GM23248 (cell line): ENCODE measurements at regions not wholly inside any gene's neighbourhood (a gene's known extent, or its start where the extent isn't known, plus 50 kb on each side); places are given as distances from the start of the nearest gene placed in this dataset.

Experiments
- DNase-seq: peaks from one replicate; pipeline ENCODE4 v3.0.0-alpha.2; 2015
- H2AFZ ChIP-seq: fragments of 200-600 bp; sonication (generic); 2 replicates; pipeline ENCODE4 v1.6.1; 2016; ENCODE audit warnings: antibody characterized with exemption
- H3F3A ChIP-seq: fragments of 200-600 bp; sonication (generic); 2 replicates; pipeline ENCODE4 v1.6.1; 2016; ENCODE audit warnings: mild to moderate bottlenecking, antibody characterized with exemption, mixed run types; ENCODE audit not compliant: insufficient read depth
- H3K27ac ChIP-seq: fragments of 200-600 bp; sonication (generic); 2 replicates; pipeline ENCODE4 v1.5.1; 2016; ENCODE audit warnings: mild to moderate bottlenecking
- H3K27me3 ChIP-seq: fragments of 200-600 bp; sonication (generic); replicated peaks from 2 replicates; pipeline ENCODE4 v1.6.1; 2016; ENCODE audit warnings: mild to moderate bottlenecking; ENCODE audit not compliant: insufficient read depth
- H3K36me3 ChIP-seq: fragments of 200-600 bp; sonication (generic); 2 replicates; pipeline ENCODE4 v1.6.1; 2016; ENCODE audit warnings: low read depth, mild to moderate bottlenecking
- H3K4me1 ChIP-seq: fragments of 200-600 bp; sonication (generic); 2 replicates; pipeline ENCODE4 v1.6.1; 2016; ENCODE audit warnings: mild to moderate bottlenecking; ENCODE audit not compliant: insufficient read depth
- H3K4me2 ChIP-seq: fragments of 200-600 bp; sonication (generic); one replicate; pipeline ENCODE4 v1.6.1; 2016; ENCODE audit warnings: mild to moderate bottlenecking; ENCODE audit not compliant: unreplicated experiment
- H3K4me3 ChIP-seq: fragments of 200-600 bp; sonication (generic); 2 replicates; pipeline ENCODE4 v1.5.1; 2016; ENCODE audit warnings: mild to moderate bottlenecking
- H3K79me2 ChIP-seq: fragments of 200-600 bp; sonication (generic); 2 replicates; pipeline ENCODE4 v1.6.1; 2016; ENCODE audit warnings: mild to moderate bottlenecking; ENCODE audit not compliant: insufficient read depth
- H3K9ac ChIP-seq: fragments of 200-600 bp; sonication (generic); 2 replicates; pipeline ENCODE4 v1.6.1; 2016; ENCODE audit warnings: mild to moderate bottlenecking
- H3K9me2 ChIP-seq: fragments of 200-600 bp; sonication (generic); 2 replicates; pipeline ENCODE4 v1.6.1; 2016; ENCODE audit warnings: mixed run types, mild to moderate bottlenecking, moderate library complexity; ENCODE audit not compliant: insufficient read depth
- H3K9me3 ChIP-seq: fragments of 200-600 bp; sonication (generic); one replicate; pipeline ENCODE4 v1.6.1; 2017; ENCODE audit warnings: low read depth
- H4K20me1 ChIP-seq: fragments of 200-600 bp; sonication (generic); 2 replicates; pipeline ENCODE4 v1.6.0; 2016; ENCODE audit not compliant: insufficient read depth
- EZH2 ChIP-seq: fragments of 200-600 bp; sonication (generic); IDR thresholded peaks from 2 replicates; pipeline ENCODE4 v1.6.1; 2018; ENCODE audit warnings: antibody characterized with exemption, mild to moderate bottlenecking; ENCODE audit not compliant: insufficient read depth, poor library complexity, severe bottlenecking
- EZH2phosphoT487 ChIP-seq: fragments of 200-600 bp; sonication (generic); IDR thresholded peaks from 2 replicates; pipeline ENCODE4 v1.6.1; 2018; ENCODE audit warnings: antibody characterized with exemption, moderate library complexity, mild to moderate bottlenecking, low read depth; ENCODE audit not compliant: insufficient read depth
- WGBS, 2 experiments: methylation state at CpG; one replicate each; pipeline ENCODE4 v1.1.6; 2015 to 2017; ENCODE audit warnings: low lambda C conversion rate in 2 of 2, low coverage in 1 of 2; ENCODE audit errors: missing lambda C conversion rate in 2 of 2; 5-methylcytosine and 5-hydroxymethylcytosine counted together
- in situ Hi-C: fragments of 300-500 bp; cut with MboI; formaldehyde crosslinking; loops from 2 replicates; pipeline ENCODE4 v1.15.0; 2020

DNA sequence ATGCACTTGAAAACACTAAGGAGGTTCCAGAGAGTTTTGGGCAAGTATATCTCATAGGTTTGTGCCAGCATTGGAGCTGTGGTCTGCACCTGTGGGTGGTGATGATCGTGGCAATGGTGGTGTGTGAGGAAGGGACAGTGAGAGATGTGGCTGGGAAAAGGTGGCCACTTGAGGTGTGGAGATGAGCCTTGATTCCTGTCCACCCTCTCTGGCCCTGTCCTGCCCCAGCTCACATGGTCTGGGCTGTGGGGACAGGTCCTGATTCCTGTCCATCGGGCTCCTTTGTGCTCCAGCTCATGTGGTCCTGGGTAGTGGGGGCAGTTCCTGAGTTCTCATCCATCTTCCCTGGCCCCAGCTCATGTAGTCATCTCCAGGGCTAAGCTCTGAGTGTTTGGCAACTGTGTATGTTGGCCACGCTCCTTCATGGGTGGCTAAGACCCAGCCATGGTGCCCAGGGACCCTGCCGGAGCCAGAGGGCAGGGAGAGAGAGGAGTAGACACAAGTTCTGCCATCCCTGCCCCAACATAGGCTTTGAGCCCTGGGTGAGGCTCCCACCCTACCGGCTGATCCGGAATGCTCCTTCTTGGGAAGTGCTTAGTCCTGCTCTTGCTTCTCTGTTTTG, 294.4 kb upstream of the HDAC4 start:
- 46 to 65% methylated on average over 5 to 6 of the region's 6 CpGs for WGBS, 2 experiments
- Histone ChIP-seq H3K9me3 (no peaks in the 10 kb centered on the region), H3K9me2 (no peaks in the 10 kb centered on the region), H3K4me3 (no peak overlapping the region), H3K9ac (no peak overlapping the region), H2AFZ (no peak overlapping the region), H3F3A (no peaks in the 10 kb centered on the region), H3K4me2 (no peak overlapping the region), H3K36me3 (no peaks in the 10 kb centered on the region), H3K4me1 (no peaks in the 10 kb centered on the region), H3K79me2 (no peaks in the 10 kb centered on the region), H3K27ac (no peak overlapping the region), H3K27me3 (no peaks in the 10 kb centered on the region), H4K20me1 (no peaks in the 10 kb centered on the region)
- DNase-seq = no peak
- in situ Hi-C loops = no loop called here
- TF ChIP-seq EZH2 (no peak), EZH2phosphoT487 (no peak)

DNA sequence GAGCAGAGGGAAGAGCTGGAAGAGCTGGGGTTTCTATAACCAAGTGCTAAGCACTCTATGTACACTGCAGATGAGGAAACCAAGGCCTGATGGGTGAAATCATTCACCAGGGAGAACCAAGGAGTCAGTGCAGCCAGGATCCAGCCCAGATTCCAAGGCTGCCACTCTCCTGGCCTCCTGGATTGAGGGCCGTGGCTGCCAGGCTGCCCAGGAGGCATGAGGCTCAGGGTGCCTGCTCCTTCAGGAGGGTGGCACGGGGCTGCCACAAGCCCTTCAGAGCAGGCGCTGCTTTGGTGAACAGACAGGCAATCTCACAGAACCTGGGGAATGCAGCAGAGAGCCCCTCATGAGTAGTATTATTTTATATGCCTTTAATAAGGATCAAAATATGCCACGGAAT, 293.7 kb upstream of the HDAC4 start:
- DNase-seq = no peak
- Histone ChIP-seq H3K4me2 (no peak overlapping the region), H4K20me1 (no peaks in the 10 kb centered on the region), H3F3A (no peaks in the 10 kb centered on the region), H3K4me1 (no peaks in the 10 kb centered on the region), H3K4me3 (no peak overlapping the region), H3K9ac (no peak overlapping the region), H3K9me3 (no peaks in the 10 kb centered on the region), H2AFZ (no peak overlapping the region), H3K27ac (no peak overlapping the region), H3K36me3 (no peaks in the 10 kb centered on the region), H3K79me2 (no peaks in the 10 kb centered on the region), H3K27me3 (no peaks in the 10 kb centered on the region), H3K9me2 (no peaks in the 10 kb centered on the region)
- TF ChIP-seq EZH2phosphoT487 (no peak), EZH2 (no peak)
- in situ Hi-C loops = no loop called here
- WGBS, 2 experiments = 17 to 24% methylated on average over 4 of the region's 4 CpGs

DNA sequence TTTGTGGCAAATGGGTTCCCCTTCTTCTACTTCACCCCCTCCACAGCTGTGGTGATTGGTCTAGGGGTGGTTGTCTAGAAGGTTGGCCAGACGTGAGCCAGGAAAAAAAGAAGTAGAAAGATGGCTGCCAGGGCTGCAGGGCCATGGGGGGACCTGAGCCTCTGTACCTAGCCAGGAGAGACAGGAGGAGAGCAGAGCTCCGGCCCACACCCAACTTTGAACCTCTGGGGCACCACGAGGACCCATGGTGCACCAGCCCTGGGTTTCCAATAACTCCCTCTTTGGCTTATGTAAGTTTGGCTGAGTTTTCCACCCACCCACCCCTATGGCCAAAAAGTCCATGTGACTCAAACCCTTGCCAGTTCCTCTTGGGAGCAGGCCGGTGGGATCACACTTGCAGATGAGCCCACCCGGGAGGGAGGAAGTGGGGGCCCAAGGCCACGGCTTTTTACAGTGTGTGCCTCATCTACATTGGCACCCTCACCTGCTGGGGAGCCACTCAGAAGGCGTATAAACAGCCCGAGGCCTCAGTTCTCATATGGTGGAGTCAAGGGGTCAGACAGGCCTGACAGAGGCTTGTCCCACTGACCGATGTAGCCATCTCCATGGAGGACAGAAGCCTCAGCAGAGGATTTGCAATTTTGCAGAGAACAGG, 293.1 kb upstream of the HDAC4 start:
- Histone ChIP-seq H4K20me1 (no peaks in the 10 kb centered on the region), H3K9me2 (no peaks in the 10 kb centered on the region), H2AFZ (no peak overlapping the region), H3K36me3 (no peaks in the 10 kb centered on the region), H3K4me3 (no peak overlapping the region), H3K27me3 (no peaks in the 10 kb centered on the region), H3K9me3 (no peaks in the 10 kb centered on the region), H3K79me2 (no peaks in the 10 kb centered on the region), H3F3A (no peaks in the 10 kb centered on the region), H3K4me2 (no peak overlapping the region), H3K27ac (no peak overlapping the region), H3K9ac (no peak overlapping the region), H3K4me1 (no peaks in the 10 kb centered on the region)
- WGBS, 2 experiments = 43 to 46% methylated on average over 9 of the region's 9 CpGs
- no peak for DNase-seq
- TF ChIP-seq EZH2 = no peak
- no peak for TF ChIP-seq EZH2phosphoT487
- in situ Hi-C loops = no loop called here

DNA sequence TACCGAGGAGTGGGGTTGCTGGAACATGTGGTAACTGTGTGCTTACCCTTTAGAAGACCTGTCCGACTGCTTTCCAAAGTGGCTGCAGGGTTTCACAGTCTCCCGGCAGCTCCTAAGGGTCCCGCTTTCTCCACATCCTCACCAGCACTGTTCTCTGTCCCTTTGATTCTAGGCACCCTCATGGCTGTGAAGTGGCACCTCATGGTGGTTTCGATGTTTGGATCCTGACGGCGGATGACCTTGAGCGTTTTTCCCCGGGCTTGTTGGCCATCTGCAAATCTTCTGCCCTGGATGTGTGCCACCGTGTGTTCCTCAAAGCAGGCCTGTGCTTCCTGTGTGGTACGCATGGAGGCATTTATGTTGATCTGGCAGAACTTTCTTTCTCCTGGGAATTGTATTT, 292.5 kb upstream of the HDAC4 start:
- no peaks in the 10 kb centered on the region for H3K9me2 ChIP-seq
- no peak overlapping the region for H3K4me3 ChIP-seq
- no peaks in the 10 kb centered on the region for H3K36me3 ChIP-seq
- no peaks in the 10 kb centered on the region for H3K27me3 ChIP-seq
- TF ChIP-seq EZH2 (no peak), EZH2phosphoT487 (no peak)
- H3K4me1 ChIP-seq = no peaks in the 10 kb centered on the region
- no peak for DNase-seq
- no peak overlapping the region for H3K27ac ChIP-seq
- no peaks in the 10 kb centered on the region for H3F3A ChIP-seq
- no peak overlapping the region for H3K4me2 ChIP-seq
- H4K20me1 ChIP-seq = no peaks in the 10 kb centered on the region
- in situ Hi-C loops = no loop called here
- no peak overlapping the region for H2AFZ ChIP-seq
- no peaks in the 10 kb centered on the region for H3K9me3 ChIP-seq
- 55 to 68% methylated on average over 11 of the region's 11 CpGs for WGBS, 2 experiments
- H3K9ac ChIP-seq = no peak overlapping the region
- no peaks in the 10 kb centered on the region for H3K79me2 ChIP-seq

DNA sequence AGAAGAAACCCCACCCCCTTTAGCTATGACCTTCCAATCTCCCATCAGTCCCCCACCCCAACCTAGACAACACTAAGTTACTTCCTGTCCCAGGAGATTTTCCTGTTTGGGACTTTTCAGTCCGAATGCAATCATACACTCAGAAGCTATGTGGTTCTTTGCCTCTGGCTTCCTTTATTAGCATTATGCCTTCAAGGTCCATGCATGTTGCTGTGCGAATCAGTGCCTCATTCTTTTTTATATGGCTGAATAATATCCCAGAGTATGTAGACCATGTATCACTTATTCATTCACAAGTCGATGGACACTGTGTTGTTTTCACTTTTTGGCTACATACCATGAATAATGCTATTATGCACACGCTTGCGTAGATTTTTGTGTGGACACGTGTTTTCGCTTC, 292.1 kb upstream of the HDAC4 start:
- H3K9me2 ChIP-seq = no peaks in the 10 kb centered on the region
- no peak overlapping the region for H2AFZ ChIP-seq
- no peak overlapping the region for H3K4me2 ChIP-seq
- WGBS, 2 experiments = 71 to 72% methylated on average over 7 of the region's 7 CpGs
- no peaks in the 10 kb centered on the region for H3K27me3 ChIP-seq
- H3K27ac ChIP-seq = no peak overlapping the region
- no peaks in the 10 kb centered on the region for H3F3A ChIP-seq
- no peak overlapping the region for H3K4me3 ChIP-seq
- in situ Hi-C loops = no loop called here
- TF ChIP-seq EZH2 (no peak), EZH2phosphoT487 (no peak)
- no peaks in the 10 kb centered on the region for H3K9me3 ChIP-seq
- no peaks in the 10 kb centered on the region for H4K20me1 ChIP-seq
- no peaks in the 10 kb centered on the region for H3K79me2 ChIP-seq
- no peak for DNase-seq
- H3K9ac ChIP-seq = no peak overlapping the region
- no peaks in the 10 kb centered on the region for H3K4me1 ChIP-seq
- H3K36me3 ChIP-seq = no peaks in the 10 kb centered on the region
